HCT116 (cell line): ENCODE measurements at regions not wholly inside any gene's neighbourhood (a gene's known extent, or its start where the extent isn't known, plus 50 kb on each side); places are given as distances from the start of the nearest gene placed in this dataset.
A peak's percentile ranks its signal among the peaks of the same experiment; 100 is the strongest.

ENCODE experiments used
- ATAC-seq: fragments of 200-7000 bp; cut with Tn5 transposase; 2 replicates; pipeline ENCODE4 v1.9.1; 2020; ENCODE audit warnings: mild to moderate bottlenecking, moderate library complexity
- BruUV-seq: library from RNA; stranded (reverse); fragments of 400-500 nt; replicated peaks from 2 replicates; lab custom pipeline; 2021; lab: Mats Ljungman, UMichigan
- CTCF ChIA-PET: fragments of 300-600 bp; sonication (Branson Sonifier 250); formaldehyde crosslinking; loops from one replicate; lab custom pipeline; 2021; ENCODE audit warnings: antibody characterized with exemption; lab: Charles Lee
- POLR2A ChIA-PET: fragments of 300-600, 350-600 bp; sonication (Branson Sonifier 250); formaldehyde crosslinking; loops from one replicate; lab custom pipeline; 2021; ENCODE audit warnings: antibody characterized with exemption; lab: Charles Lee
- RAD21 ChIA-PET, 2 experiments: fragments of 300-600 bp; sonication (Branson Sonifier 250); formaldehyde crosslinking; loops; one replicate each; lab custom pipeline; 2023; ENCODE audit warnings: low total read pairs in 2 of 2; ENCODE audit not compliant: uncharacterized antibody in 2 of 2, unreplicated experiment in 2 of 2, low non-redundant PET in 1 of 2; lab: Charles Lee
- DNase-seq: peaks from one replicate; pipeline ENCODE4 v3.0.0-alpha.2; 2010; ENCODE audit warnings: low read depth, low spot score
- H2AFZ ChIP-seq: fragments of 200-600 bp; shearing (Covaris generic), sonication (generic); 2 replicates; pipeline ENCODE4 v1.6.1; 2017; ENCODE audit warnings: low read depth, mixed run types, mixed read lengths, antibody characterized with exemption, low read length; ENCODE audit not compliant: poor library complexity, severe bottlenecking
- H3K27ac ChIP-seq: 2 replicates; pipeline ENCODE4 v1.5.1; 2012; ENCODE audit warnings: low read depth, low read length
- H3K27me3 ChIP-seq: fragments of 200-600 bp; sonication (generic); 2 replicates; pipeline ENCODE4 v1.6.1; 2016; ENCODE audit warnings: mixed run types, low read length, mixed read lengths; ENCODE audit not compliant: insufficient read depth
- H3K36me3 ChIP-seq, 2 experiments: fragments of 200-500 bp in 1 of 2; fragments of 200-600 bp in 1 of 2; sonication (Bioruptor generic) in 1 of 2; sonication (generic) in 1 of 2; 2 replicates each; pipeline versions ENCODE4 v1.5.1 to v1.6.1; 2014 to 2016; ENCODE audit warnings: low read length in 2 of 2, inconsistent platforms in 1 of 2, mixed read lengths in 1 of 2, mixed run types in 1 of 2; ENCODE audit not compliant: insufficient read depth in 2 of 2, control insufficient read depth in 1 of 2
- H3K4me1 ChIP-seq, 2 experiments: fragments of 200-600 bp in 1 of 2; sonication (generic) in 1 of 2; 2 replicates each; pipeline versions ENCODE4 v1.5.1 to v1.6.1; 2012 to 2017; ENCODE audit warnings: low read length in 2 of 2, inconsistent platforms in 1 of 2, mild to moderate bottlenecking in 1 of 2, mixed read lengths in 1 of 2, mixed run types in 1 of 2, moderate library complexity in 1 of 2; ENCODE audit not compliant: insufficient read depth in 2 of 2, control insufficient read depth in 1 of 2
- H3K4me2 ChIP-seq: fragments of 200-600 bp; sonication (generic); 2 replicates; pipeline ENCODE4 v1.6.1; 2017; ENCODE audit warnings: mixed run types, low read length, mixed read lengths
- H3K4me3 ChIP-seq, 2 experiments: fragments of 200-600 bp in 1 of 2; sonication (generic) in 1 of 2; replicated peaks in 1 of 2; 2 replicates each; pipeline ENCODE4 v1.5.1; 2011 to 2016; ENCODE audit warnings: low read length in 2 of 2, control low read depth in 1 of 2, low read depth in 1 of 2, mild to moderate bottlenecking in 1 of 2, mixed read lengths in 1 of 2, mixed run types in 1 of 2
- H3K79me2 ChIP-seq: fragments of 200-600 bp; sonication (generic); 2 replicates; pipeline ENCODE4 v1.6.1; 2017; ENCODE audit warnings: mild to moderate bottlenecking, mixed run types, low read length, moderate library complexity, mixed read lengths; ENCODE audit not compliant: insufficient read depth
- H3K9ac ChIP-seq: fragments of 200-600 bp; sonication (generic); 2 replicates; pipeline ENCODE4 v1.6.1; 2016; ENCODE audit warnings: low read length, mixed read lengths
- H3K9me2 ChIP-seq: fragments of 200-600 bp; sonication (generic), shearing (Covaris generic); 2 replicates; pipeline ENCODE4 v1.6.1; 2017; ENCODE audit warnings: mixed run types, mild to moderate bottlenecking, moderate library complexity; ENCODE audit not compliant: insufficient read depth
- H3K9me3 ChIP-seq, 2 experiments: fragments of 200-500 bp in 1 of 2; fragments of 200-600 bp in 1 of 2; sonication (Bioruptor generic) in 1 of 2; sonication (generic) in 1 of 2; 2 replicates each; pipeline ENCODE4 v1.6.1; 2014 to 2017; ENCODE audit warnings: low read length in 2 of 2, mixed read lengths in 2 of 2, inconsistent platforms in 1 of 2, low read depth in 1 of 2, mild to moderate bottlenecking in 1 of 2, mixed run types in 1 of 2, moderate library complexity in 1 of 2; ENCODE audit not compliant: control insufficient read depth in 1 of 2, insufficient read depth in 1 of 2
- H4K20me1 ChIP-seq: fragments of 200-600 bp; sonication (generic), shearing (Covaris generic); 2 replicates; pipeline ENCODE4 v1.6.1; 2017; ENCODE audit warnings: mixed run types, mild to moderate bottlenecking, moderate library complexity; ENCODE audit not compliant: insufficient read depth
- ATF3 ChIP-seq: IDR thresholded peaks from 2 replicates; pipeline ENCODE4 v1.6.1; 2012
- CEBPB ChIP-seq: IDR thresholded peaks from 2 replicates; pipeline ENCODE4 v1.6.1; 2012; ENCODE audit warnings: low read depth
- CTCF ChIP-seq, 3 experiments: fragments of 200-600 bp in 1 of 3; sonication (generic) in 1 of 3; IDR thresholded peaks in 2 of 3; conservative IDR thresholded peaks in 1 of 3; 2 replicates each; pipeline ENCODE4 v1.5.1; 2012 to 2017; ENCODE audit warnings: low read depth in 2 of 3, low read length in 2 of 3, antibody characterized with exemption in 1 of 3, borderline replicate concordance in 1 of 3, control low read depth in 1 of 3, mild to moderate bottlenecking in 1 of 3, mixed read lengths in 1 of 3, mixed run types in 1 of 3, moderate library complexity in 1 of 3; ENCODE audit not compliant: insufficient read depth in 1 of 3
- EZH2 ChIP-seq: fragments of 200-600 bp; sonication (generic); IDR thresholded peaks from 2 replicates; pipeline ENCODE4 v1.6.1; 2017; ENCODE audit warnings: antibody characterized with exemption, mixed run types
- EZH2phosphoT487 ChIP-seq: fragments of 200-600 bp; IDR thresholded peaks from 2 replicates; pipeline ENCODE4 v1.6.1; 2018; ENCODE audit warnings: antibody characterized with exemption, borderline replicate concordance
- JUND ChIP-seq: IDR thresholded peaks from 2 replicates; pipeline ENCODE4 v1.6.1; 2012
- POLR2A ChIP-seq: IDR thresholded peaks from 2 replicates; pipeline ENCODE4 v1.7.0; 2011; ENCODE audit warnings: borderline replicate concordance; ENCODE audit not compliant: insufficient read depth, insufficient read length; ENCODE audit errors: extremely low read depth
- RAD21 ChIP-seq: IDR thresholded peaks from 2 replicates; pipeline ENCODE4 v1.6.1; 2012; ENCODE audit warnings: low read depth, mild to moderate bottlenecking
- REST ChIP-seq: IDR thresholded peaks from 2 replicates; pipeline ENCODE4 v1.6.1; 2012; ENCODE audit warnings: low read depth
- SIN3A ChIP-seq: IDR thresholded peaks from 2 replicates; pipeline ENCODE4 v1.6.1; 2012; ENCODE audit warnings: low read depth
- SP1 ChIP-seq: IDR thresholded peaks from 2 replicates; pipeline ENCODE4 v1.6.1; 2012; ENCODE audit warnings: low read depth
- SRF ChIP-seq: IDR thresholded peaks from 2 replicates; pipeline ENCODE4 v1.6.1; 2012; ENCODE audit warnings: low read depth
- ZFX ChIP-seq: fragments of 450-650 bp; IDR thresholded peaks from 2 replicates; pipeline ENCODE4 v1.6.1; 2017
- intact Hi-C: fragments of 100-400 bp; cut with micrococcal nuclease; formaldehyde crosslinking; loops from 2 replicates; pipeline ENCODE4 v1.10.0; 2022
- TF ChIP-seq, protein P1 (sequence below): IDR thresholded peaks from 2 replicates; pipeline ENCODE4 v1.6.1; 2012

- Histone ChIP-seq H3K9me3 (no peaks in the 10 kb centered on the region), H3K4me3 (no peak overlapping the region), H3K4me2 (no peak overlapping the region), H3K79me2 (no peaks in the 10 kb centered on the region), H3K27ac (no peak overlapping the region), H3K4me1 (peaks cover 18 to 23% of the 10 kb centered on the region in 2 experiments), H3K9ac (no peak overlapping the region), H2AFZ (no peak overlapping the region), H3K9me2 (no peaks in the 10 kb centered on the region), H3K36me3 (no peaks in the 10 kb centered on the region), H4K20me1 (no peaks in the 10 kb centered on the region), H3K27me3 (no peaks in the 10 kb centered on the region)
- DNase-seq = no peak
- intact Hi-C loops = no loop called here
- no peak for TF ChIP-seq POLR2A
- no peak for TF ChIP-seq SIN3A
- TF ChIP-seq ATF3 = no peak
- no peak for TF ChIP-seq EZH2phosphoT487
- TF ChIP-seq JUND = no peak
- TF ChIP-seq, protein P1, sequence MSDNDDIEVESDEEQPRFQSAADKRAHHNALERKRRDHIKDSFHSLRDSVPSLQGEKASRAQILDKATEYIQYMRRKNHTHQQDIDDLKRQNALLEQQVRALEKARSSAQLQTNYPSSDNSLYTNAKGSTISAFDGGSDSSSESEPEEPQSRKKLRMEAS = no peak
- POLR2A ChIA-PET = no interaction called here
- no peak for ATAC-seq
- RAD21 ChIA-PET = no interaction called here
- no TSS peak for BruUV-seq
- CTCF ChIA-PET = no interaction called here
Observed at GRCh38 chr11:11733246-11733747, 108.5 kb upstream of the USP47 start.

GRCh38 chr11:11732116-11732515 is 109.7 kb upstream of the USP47 start:
- H4K20me1 ChIP-seq = no peaks in the 10 kb centered on the region
- peak overlapping the region; percentile 77 for H3K4me2 ChIP-seq
- no peaks in the 10 kb centered on the region for H3K27me3 ChIP-seq
- POLR2A ChIA-PET = no interaction called here
- BruUV-seq = no TSS peak
- ATAC-seq = peak; percentile 46; the same call in 1 of the 2 replicates
- no peak overlapping the region for H2AFZ ChIP-seq
- H3K27ac ChIP-seq = peak overlapping the region; percentile 33; the same call in 1 of the 2 replicates
- H3K9ac ChIP-seq = no peak overlapping the region
- DNase-seq = no peak
- CTCF ChIA-PET = no interaction called here
- intact Hi-C loops = no loop called here
- RAD21 ChIA-PET = no interaction called here
- no peaks in the 10 kb centered on the region for H3K36me3 ChIP-seq
- H3K9me3 ChIP-seq = no peaks in the 10 kb centered on the region
- H3K79me2 ChIP-seq = no peaks in the 10 kb centered on the region
- H3K4me1 ChIP-seq = peaks cover 18 to 23% of the 10 kb centered on the region in 2 experiments
- TF ChIP-seq CTCF (IDR thresholded peaks at IDR 0.05 in 2 of 3, conservative IDR thresholded peaks at IDR 0.05 in 1 of 3; ENCODE audit: borderline replicate concordance in 1 of 3, insufficient read depth in 1 of 3, low read depth in 2 of 3, low read length in 2 of 3) (no peak), CEBPB (no peak), EZH2phosphoT487 (no peak), RAD21 (no peak), ZFX (no peak), SRF (no peak), SIN3A (no peak), POLR2A (no peak), REST (no peak), EZH2 (no peak), SP1 (no peak)
- peak overlapping the region in 1 of 2 experiments; percentile 23; a peak in 2 of 4 replicates for H3K4me3 ChIP-seq
- no peaks in the 10 kb centered on the region for H3K9me2 ChIP-seq
